ELR (cell line): ENCODE measurements at regions not wholly inside any gene's neighbourhood (a gene's known extent, or its start where the extent isn't known, plus 50 kb on each side); places are given as distances from the start of the nearest gene placed in this dataset.
A peak's percentile ranks its signal among the peaks of the same experiment; 100 is the strongest.
"Not testable (repeated sequence)": the region's sequence is repeated elsewhere in the genome, so short reads cannot be mapped to it uniquely, and the experiment has no call there.

ENCODE experiments used
- DNase-seq: peaks from one replicate; pipeline ENCODE4 v3.0.0-alpha.2; 2015; ENCODE audit warnings: low read depth

DNA sequence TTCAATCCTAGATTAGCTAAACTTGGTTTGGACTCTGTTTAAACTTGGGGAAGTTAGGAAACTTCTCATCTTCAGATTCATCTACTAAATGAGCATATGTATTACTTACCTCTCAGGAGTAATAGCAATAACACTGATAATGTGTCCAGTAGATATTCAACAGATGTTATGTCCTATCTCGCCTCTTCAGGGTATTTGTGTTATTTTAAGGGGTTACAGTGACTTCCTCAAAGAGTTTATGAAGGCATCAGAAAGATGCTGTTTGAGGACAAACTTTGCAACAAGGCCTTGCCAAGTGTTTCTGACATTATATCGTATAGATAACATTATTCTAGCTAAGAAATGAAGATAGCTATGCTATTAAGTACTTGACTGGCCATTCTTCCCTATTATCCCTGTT lies 522.3 kb downstream of the IGSF11 start:
- DNase-seq, result no peak

DNA sequence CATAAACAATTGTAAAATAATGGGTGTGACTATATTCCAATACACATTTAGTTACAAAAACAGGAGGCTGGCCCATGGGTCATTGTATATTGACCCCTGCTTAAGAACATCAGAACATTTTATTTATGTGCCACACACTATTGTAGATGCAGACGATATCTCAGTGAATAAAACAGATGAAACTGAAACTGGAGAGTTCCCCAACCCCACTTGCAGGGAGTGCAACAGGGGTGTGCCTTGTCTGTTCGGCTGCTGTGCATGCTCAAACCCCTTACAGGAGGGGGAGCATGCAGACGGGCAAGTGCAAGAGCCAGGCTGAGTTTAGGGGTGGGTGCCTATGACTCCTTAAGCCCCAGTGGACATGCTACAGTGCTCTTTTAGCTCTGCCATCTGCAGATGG lies 509.6 kb downstream of the IGSF11 start:
- DNase-seq, result no peak

DNA sequence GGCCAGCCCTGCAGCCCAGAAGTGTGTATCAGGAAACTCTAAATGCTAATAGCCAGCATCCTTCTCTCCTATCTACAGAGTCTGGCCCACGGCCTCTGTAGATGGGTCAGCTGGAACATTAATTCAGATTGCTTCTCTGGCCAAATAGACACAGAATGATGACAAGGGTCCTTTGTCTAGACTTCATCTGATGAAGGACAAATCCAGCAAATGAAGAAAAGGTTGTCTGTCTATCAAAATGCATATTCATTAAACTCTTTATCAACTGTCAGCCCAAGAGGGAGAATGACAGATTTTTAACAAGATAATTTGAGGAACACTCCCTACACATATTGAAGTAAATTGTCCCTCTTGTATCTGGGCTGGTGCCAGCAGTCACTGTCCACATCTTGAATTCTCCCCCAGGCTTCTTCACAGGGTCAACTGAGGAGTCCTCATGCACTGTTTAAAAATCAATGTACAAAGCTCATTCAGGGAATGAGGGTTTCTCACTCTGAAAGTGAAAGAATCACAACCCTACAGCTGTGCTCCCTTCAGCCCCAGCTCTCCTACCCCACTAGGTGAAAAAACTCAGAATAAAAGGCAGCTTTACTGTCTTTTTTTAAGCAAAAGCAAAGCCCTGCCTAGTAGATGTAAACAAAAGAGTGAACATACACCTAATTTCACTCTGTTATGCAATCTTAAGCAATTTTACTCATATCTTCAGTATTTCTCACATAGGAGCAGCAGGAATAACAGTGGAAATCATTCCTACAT lies 507.7 kb downstream of the IGSF11 start:
- no peak for DNase-seq

DNA sequence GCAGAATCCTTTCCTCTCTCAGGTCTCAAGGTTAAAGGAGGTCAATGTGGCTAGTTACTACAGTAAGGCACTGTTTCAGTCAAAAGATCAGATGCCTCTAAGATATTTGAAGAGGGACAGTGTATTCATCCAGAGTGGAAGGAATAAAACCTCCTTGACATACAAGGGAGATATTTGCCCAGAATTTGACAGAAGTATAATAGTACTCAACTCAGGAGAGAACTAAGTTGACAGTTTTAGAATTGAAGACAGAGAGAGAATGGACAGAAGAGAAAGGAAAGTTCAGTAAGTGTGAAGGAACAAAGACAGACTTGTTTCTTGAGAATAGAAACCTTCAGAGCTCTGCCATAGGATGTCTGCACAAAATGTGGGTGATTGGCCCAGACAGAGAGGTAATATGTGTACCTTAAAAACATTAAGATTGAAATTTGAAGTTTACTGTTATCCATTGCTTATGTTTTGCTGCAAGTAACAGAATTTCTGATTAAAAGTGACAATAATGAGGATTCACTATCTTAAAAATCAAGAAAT lies 507.1 kb downstream of the IGSF11 start:
- DNase-seq, result no peak

DNA sequence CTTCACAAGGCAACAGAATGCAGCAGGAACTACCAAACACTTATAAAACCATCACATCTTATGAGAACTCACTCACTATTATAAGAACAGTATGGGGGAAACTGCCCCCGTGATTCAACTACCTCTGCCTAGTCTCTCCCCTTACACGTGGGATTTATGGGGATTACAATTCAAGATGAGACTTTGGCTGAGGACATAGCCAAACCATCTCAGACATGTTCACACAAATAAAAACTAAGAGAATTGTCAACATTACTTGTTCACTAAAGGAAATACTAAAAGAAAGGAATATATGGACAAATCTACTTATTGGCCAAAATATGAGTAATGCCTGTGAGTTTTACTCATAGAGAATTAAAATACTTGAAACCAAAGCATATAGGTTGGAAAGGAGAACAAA lies 505.1 kb downstream of the IGSF11 start:
- DNase-seq, result no peak

DNA sequence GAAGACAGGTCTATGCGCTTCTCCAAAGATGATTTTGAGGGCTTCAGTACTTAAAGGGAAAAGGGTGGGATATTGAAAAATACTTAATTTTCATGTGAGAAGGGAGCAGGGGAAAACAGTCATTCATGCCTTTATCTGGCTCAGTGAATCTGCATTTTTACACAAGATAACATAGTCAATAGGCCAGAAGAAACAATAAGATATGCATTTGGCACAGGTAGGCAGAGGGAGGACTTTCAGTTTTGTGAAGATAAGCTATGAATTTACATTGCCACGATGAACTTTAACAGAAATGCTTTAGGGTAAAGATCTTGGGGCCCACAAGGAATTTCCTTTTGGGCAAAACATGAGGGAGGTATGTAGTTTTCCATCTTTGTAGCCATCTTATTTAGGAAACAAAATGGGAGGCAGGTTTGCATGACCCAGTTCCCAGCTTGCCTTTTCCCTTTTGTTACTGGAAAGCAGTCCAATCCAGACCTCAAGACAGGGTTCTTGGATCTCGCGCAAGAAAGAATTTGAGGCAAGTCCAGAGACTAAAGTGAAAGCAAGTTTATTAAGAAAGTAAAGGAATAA lies 504.2 kb downstream of the IGSF11 start:
- no peak for DNase-seq

- not testable (repeated sequence) for DNase-seq
These were observed 503.7 kb downstream of the IGSF11 start for GRCh38 chr3:118530927-118531356.

DNA sequence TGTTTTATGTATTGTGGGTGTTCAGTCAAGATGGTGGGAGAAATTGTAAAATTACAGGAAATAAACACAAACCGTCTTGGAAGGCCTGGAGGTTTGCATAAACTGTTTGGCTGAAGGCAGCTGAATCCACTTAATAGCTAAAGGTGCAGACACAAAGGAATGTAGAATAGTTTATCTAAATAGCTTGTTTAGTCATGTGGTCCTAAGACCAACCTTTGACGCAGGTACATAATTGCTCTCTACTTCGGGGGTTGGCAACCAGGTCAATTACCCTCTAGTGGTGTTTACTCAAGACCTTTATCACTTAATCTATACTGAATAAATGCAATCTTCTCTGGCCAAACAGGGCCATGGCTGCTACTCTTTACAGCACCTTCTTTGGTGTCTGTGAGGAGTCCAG lies 502.8 kb downstream of the IGSF11 start:
- no peak for DNase-seq

DNA sequence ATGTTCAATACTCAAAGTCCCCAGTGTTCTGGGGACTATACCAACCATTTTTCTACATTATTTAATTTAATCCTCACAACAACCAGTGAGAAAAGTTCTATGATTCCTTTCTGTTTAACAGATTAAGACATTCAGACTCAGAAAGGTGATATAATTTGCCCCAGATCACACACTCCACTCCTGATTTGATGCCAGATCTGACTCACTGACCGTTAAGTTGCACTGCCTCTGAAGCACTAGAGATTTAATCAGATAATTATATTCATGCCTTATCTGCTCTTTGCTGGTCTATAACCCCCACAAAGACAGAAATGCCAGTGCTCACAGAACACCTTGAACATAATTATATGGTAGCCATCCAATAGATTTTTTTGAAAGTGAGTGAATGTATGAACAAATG lies 501.0 kb downstream of the IGSF11 start:
- no peak for DNase-seq

GRCh38 chr3:118534519-118534918 lies 500.1 kb downstream of the IGSF11 start:
- no peak for DNase-seq

DNA sequence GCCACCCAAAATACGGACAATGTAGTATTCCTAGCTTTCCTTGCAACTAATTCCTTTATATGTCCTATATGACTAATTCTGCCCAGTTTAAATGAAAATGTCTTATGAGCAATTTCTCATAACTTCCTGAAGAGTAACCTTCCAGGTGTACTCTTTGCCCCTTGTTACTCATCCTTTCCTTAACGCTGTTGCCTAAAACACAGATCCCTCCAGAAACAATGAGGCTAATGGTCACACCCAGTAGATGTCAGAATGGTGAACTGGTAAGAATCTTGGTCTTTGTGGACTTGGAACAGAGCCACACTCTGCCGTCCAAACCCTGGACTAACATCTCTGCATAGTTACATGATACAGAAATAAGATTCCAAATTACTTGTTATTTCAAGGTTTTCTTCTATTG lies 497.9 kb downstream of the IGSF11 start:
- no peak for DNase-seq

DNA sequence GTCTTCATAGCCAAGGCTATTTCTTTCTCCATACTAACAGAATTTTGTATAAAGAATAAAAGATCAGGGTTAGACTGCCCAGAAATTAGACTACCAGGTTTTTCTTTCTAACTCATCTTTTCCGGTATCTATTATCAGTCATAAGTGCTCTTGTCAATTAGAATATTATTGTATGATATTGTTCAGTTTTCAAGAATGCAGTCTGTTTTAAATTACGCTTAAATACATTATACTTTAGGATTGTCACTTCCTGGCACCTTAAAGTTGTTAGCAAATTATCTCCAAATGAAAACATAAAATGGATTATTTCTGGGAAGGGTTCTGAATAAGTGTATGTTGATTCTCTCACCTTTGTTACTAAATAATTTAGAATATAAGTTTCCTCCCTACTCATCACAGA lies 497.2 kb downstream of the IGSF11 start:
- DNase-seq, result no peak

DNA sequence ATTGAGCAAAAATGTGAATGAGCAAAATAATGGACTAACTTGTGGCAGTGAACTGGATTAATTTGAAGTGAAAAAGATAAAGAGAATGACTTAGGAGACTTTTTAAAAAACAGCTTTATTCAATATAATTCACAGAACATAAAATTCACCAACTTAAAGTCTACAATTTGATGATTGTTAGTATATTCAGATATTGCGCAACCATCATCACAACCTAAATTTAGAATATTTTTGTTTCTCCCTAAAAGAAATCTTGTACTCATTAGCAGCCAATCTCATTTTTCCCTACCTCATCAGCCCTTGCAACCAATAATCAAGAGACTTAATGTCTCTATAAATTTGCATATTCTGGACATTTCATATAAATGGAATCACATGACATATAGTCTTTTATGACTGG lies 496.5 kb downstream of the IGSF11 start:
- no peak for DNase-seq

DNA sequence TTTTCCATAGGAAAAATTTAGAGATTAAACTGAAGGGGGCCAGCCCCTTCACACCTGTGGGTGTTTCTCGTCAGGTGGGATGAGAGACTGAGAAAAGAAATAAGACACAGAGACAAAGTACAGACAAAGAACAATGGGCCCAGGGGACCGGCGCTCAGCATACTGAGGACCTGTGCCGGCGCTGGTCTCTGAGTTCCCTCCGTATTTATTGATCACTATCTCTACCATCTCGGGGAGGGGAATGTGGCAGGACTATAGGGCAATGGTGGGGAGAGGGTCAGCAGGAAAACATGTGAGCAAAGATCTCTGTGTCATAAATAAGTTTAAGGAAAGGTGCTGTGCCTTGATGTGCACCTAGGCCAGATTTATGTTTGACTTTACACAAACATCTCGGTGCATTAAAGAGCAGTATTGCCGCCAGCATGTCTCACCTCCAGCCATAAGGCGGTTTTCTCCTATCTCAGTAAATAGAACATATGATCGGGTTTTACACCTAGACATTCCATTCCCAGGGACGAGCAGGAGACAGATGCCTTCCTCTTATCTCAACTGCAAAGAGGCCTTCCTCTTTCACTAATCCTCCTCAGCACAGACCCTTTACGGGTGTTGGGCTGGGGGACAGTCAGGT lies 494.7 kb downstream of the IGSF11 start:
- not testable (repeated sequence) for DNase-seq

DNA sequence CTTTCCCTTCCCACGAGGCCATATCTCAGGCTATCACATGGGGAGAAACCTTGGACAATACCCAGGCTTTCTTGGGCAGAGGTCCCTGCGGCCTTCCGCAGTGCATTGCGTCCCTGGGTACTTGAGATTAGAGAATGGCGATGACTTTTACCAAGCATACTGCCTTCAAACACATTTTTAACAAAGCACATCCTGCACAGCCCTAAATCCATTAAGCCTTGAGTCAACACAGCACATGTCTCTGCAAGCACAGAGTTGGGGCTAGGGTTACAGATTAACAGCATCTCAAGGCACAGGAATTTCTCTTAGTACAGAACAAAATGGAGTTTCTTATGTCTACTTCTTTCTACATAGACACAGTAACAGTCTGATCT lies 494.2 kb downstream of the IGSF11 start:
- not testable (repeated sequence) for DNase-seq

- no peak for DNase-seq
These were observed 493.8 kb downstream of the IGSF11 start for GRCh38 chr3:118540826-118541225.

GRCh38 chr3:118541796-118542195 lies 492.9 kb downstream of the IGSF11 start:
- no peak for DNase-seq

GRCh38 chr3:118543832-118544231 lies 490.8 kb downstream of the IGSF11 start:
- no peak for DNase-seq

GRCh38 chr3:118544458-118544857 lies 490.2 kb downstream of the IGSF11 start:
- peak; percentile 3 for DNase-seq

- DNase-seq, result no peak
These were observed 486.2 kb downstream of the IGSF11 start for GRCh38 chr3:118548434-118548833.

GRCh38 chr3:118550122-118550521 lies 484.5 kb downstream of the IGSF11 start:
- no peak for DNase-seq

GRCh38 chr3:118550556-118550955 lies 484.1 kb downstream of the IGSF11 start:
- no peak for DNase-seq

DNA sequence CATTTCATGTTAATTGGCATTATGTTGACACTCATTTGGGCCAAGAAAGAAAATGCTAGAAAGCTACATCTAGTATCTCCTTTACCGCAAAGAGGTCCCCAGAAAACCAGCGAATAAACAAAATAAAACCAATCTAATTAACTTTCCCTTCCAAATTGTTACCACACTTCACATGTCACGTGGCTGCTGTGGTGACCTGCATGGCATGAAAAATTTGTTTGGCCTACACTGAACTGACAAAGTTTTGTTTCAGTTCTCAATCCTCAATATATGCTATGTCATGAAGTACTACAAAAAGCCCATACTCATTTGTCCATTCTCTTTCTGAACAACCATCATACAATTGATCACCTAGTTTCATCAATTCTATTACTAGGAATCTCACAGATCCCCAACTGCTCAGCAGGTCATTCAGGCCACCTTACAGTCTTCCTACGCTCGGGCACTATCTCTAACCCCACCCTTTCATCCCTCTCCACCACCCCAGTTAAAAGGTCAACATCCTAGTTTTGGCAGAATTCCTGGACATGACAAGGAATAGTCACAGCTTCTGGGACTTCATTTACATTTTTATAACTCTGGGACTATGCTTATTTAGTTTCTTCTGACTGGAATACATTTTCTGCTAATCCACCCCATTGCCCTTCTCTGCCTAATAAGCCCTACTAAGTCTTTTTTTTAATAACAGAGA lies 480.4 kb downstream of the IGSF11 start:
- no peak for DNase-seq
